Neutrophil (primary cell): ENCODE measurements at regions not wholly inside any gene's neighbourhood (a gene's known extent, or its start where the extent isn't known, plus 50 kb on each side); places are given as distances from the start of the nearest gene placed in this dataset.

Source experiments
- H3K27ac ChIP-seq: fragments of 200-600 bp; sonication (generic); 2 replicates; pipeline ENCODE4 v1.5.1; 2016; ENCODE audit warnings: mild to moderate bottlenecking, moderate library complexity
- H3K27me3 ChIP-seq: fragments of 200-600 bp; sonication (generic); 2 replicates; pipeline ENCODE4 v1.6.0; 2016; ENCODE audit warnings: mild to moderate bottlenecking
- H3K36me3 ChIP-seq: fragments of 200-600 bp; sonication (generic); 2 replicates; pipeline ENCODE4 v1.5.1; 2017
- H3K4me1 ChIP-seq, 2 experiments: fragments of 200-600 bp in 1 of 2; sonication (generic) in 1 of 2; 1 replicate in 1 of 2; 2 replicates in 1 of 2; pipeline versions ENCODE4 v1.5.1 to v1.6.1; 2013 to 2016; ENCODE audit warnings: low read depth in 1 of 2, low read length in 1 of 2, mild to moderate bottlenecking in 1 of 2, moderate library complexity in 1 of 2; ENCODE audit not compliant: control insufficient read depth in 1 of 2, insufficient read depth in 1 of 2
- H3K4me3 ChIP-seq, 2 experiments: fragments of 200-600 bp in 1 of 2; sonication (generic) in 1 of 2; 1 replicate in 1 of 2; 2 replicates in 1 of 2; pipeline ENCODE4 v1.5.1; 2013 to 2016; ENCODE audit warnings: low read depth in 1 of 2, low read length in 1 of 2, mild to moderate bottlenecking in 1 of 2, moderate library complexity in 1 of 2
- H3K9me3 ChIP-seq: fragments of 200-600 bp; sonication (generic); 2 replicates; pipeline ENCODE4 v1.5.1; 2016
- TF ChIP-seq, protein P1 (sequence below): fragments of 200-600 bp; sonication (generic); IDR thresholded peaks from 2 replicates; pipeline ENCODE4 v1.5.1; 2016; ENCODE audit warnings: antibody characterized with exemption

DNA sequence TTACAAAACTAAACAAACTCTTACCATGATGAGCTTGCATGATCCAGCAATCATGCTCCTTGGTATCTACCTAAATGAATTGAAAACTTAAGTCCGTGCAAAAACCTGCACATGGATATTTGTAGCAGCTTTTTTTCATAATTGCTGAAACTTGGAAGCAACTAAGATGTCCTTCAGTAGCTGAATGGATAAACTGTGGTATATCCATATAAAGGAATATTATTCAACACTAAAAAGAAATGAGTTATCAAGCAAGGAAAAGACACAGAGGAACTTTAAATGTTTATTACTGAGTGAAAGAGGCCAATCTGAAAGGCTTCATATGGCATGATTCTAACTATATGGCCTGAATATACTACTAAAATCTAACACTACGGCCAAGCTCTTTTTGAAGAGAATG, 139.1 kb upstream of the ZNF608 start:
- Histone ChIP-seq H3K36me3 (no peaks in the 10 kb centered on the region), H3K9me3 (no peaks in the 10 kb centered on the region), H3K4me3 (no peak overlapping the region), H3K27me3 (no peaks in the 10 kb centered on the region), H3K27ac (no peak overlapping the region), H3K4me1 (peaks cover 10 to 11% of the 10 kb centered on the region in 2 experiments)
- TF ChIP-seq, protein P1, sequence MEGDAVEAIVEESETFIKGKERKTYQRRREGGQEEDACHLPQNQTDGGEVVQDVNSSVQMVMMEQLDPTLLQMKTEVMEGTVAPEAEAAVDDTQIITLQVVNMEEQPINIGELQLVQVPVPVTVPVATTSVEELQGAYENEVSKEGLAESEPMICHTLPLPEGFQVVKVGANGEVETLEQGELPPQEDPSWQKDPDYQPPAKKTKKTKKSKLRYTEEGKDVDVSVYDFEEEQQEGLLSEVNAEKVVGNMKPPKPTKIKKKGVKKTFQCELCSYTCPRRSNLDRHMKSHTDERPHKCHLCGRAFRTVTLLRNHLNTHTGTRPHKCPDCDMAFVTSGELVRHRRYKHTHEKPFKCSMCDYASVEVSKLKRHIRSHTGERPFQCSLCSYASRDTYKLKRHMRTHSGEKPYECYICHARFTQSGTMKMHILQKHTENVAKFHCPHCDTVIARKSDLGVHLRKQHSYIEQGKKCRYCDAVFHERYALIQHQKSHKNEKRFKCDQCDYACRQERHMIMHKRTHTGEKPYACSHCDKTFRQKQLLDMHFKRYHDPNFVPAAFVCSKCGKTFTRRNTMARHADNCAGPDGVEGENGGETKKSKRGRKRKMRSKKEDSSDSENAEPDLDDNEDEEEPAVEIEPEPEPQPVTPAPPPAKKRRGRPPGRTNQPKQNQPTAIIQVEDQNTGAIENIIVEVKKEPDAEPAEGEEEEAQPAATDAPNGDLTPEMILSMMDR = no peak

DNA sequence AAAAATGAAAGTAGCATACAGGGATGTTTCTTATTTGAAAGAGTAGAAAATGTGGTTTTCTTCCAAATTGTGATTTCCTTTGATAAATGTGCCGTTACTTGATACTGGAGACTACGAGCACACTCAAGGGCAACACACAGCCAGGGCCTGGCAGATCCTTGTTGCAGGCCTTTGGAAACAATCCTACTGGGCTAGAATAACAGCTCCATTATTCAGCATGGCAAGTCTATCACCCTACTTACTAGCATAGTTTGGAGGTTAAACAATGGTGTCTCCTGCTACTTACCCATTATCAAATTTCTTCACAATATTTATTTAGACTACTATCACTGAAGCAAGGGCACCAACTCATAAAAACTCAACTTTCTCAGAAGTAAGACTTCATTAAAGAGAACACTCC, 140.8 kb upstream of the ZNF608 start:
- Histone ChIP-seq H3K4me3 (no peak overlapping the region), H3K27ac (no peak overlapping the region), H3K27me3 (no peaks in the 10 kb centered on the region), H3K4me1 (no peaks in the 10 kb centered on the region), H3K36me3 (no peaks in the 10 kb centered on the region), H3K9me3 (no peaks in the 10 kb centered on the region)
- TF ChIP-seq, protein P1 = no peak

DNA sequence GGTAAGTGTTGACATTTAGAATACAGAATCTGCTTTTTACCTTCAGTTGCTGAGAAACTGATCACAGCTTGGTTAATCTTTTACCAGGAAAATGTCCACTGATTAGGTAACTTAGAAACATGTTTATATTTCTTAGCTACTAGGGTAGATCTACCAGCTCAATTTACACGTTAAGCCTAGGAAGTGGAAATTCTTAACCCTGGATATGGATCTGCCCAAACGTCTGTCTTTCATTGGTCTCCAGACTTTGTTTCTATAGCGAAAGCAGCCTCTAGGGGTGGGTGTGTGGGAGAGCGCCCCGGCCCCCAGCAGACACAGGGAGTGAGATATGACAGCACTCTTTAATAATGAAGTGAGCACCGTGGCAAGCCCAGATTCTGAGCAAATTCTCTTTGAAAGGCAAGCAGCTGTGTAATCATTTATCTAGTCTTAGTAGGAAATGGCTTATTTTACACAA, 141.6 kb upstream of the ZNF608 start:
- H3K4me3 ChIP-seq = no peak overlapping the region
- no peaks in the 10 kb centered on the region for H3K4me1 ChIP-seq
- no peaks in the 10 kb centered on the region for H3K9me3 ChIP-seq
- H3K36me3 ChIP-seq = no peaks in the 10 kb centered on the region
- TF ChIP-seq, protein P1 = no peak
- no peaks in the 10 kb centered on the region for H3K27me3 ChIP-seq
- H3K27ac ChIP-seq = no peak overlapping the region

DNA sequence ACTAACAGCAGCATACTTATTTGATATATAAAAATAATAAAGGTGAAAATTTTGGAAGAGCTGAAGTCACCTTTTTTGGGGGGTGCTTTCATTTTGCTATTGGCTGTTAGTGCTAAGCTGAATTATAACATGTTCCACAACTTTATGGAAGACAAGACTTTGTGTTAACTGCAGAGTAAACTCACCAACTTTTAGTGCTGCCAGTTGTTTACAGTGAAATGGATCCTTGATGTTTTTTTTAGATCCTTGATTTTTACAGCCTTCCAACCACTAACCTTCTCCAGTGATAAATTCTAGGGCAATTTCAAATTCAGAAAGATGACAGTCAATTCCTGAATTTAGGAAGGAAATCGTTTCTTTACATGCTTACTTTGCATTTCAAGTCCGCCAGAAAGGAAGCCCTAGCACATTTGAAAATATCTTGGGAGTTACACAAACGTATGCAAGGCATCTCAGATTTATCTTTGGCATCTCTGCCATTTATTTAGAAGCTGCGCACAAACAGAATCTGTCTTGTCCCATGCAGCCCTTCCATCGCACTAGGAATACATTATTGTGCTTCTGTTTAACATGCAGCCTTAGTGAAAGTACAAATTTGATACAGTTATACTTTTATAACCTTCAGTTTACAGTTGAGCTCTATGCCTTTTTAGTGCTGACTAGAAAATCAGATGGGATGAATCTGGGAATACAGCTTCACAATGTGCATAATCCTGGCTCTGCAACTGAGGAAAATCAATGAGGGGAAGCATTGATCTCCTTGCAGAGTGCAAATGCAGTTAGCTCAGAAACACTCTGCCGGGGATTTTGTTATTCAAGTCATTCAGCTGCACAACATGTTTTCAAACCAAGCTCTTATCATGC, 142.4 kb upstream of the ZNF608 start:
- Histone ChIP-seq H3K36me3 (no peaks in the 10 kb centered on the region), H3K27ac (no peak overlapping the region), H3K9me3 (no peaks in the 10 kb centered on the region), H3K4me1 (no peaks in the 10 kb centered on the region), H3K4me3 (no peak overlapping the region), H3K27me3 (no peaks in the 10 kb centered on the region)
- TF ChIP-seq, protein P1 = no peak

DNA sequence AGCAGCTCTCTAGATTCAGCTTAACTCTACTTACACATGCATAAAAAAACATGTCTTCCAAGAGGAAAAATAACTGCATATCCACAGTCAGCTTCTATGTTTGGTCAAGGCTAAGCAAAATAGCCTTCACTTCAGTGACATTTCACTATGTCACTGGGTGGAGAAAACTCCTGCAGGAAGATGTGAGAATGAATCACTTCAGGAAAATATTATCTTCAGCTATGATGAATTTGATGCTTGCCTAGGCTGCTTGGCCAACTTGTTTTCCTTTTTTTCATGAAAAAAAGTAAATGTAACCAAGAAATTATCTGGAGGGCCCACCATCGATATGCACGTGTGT, 143.0 kb upstream of the ZNF608 start:
- H3K36me3 ChIP-seq = no peaks in the 10 kb centered on the region
- H3K9me3 ChIP-seq = no peaks in the 10 kb centered on the region
- no peaks in the 10 kb centered on the region for H3K27me3 ChIP-seq
- TF ChIP-seq, protein P1 = no peak
- H3K4me1 ChIP-seq = no peaks in the 10 kb centered on the region
- H3K4me3 ChIP-seq = no peak overlapping the region
- H3K27ac ChIP-seq = no peak overlapping the region
